CD4-positive, alpha-beta T cell (primary cell): ENCODE measurements at regions not wholly inside any gene's neighbourhood (a gene's known extent, or its start where the extent isn't known, plus 50 kb on each side); places are given as distances from the start of the nearest gene placed in this dataset.

Experiments used
- ATAC-seq: fragments of 200-7000 bp; cut with Tn5 transposase; one replicate; pipeline ENCODE4 v1.10.0; 2022; ENCODE audit warnings: mild to moderate bottlenecking; ENCODE audit not compliant: poor library complexity
- CTCF ChIA-PET: fragments of 350-600 bp; sonication (Branson Sonifier 250); formaldehyde crosslinking; loops from one replicate; lab custom pipeline; 2021; ENCODE audit warnings: antibody characterized with exemption, inconsistent platforms; lab: Charles Lee
- POLR2A ChIA-PET: fragments of 350-600 bp; sonication (Branson Sonifier 250); formaldehyde crosslinking; loops from one replicate; lab custom pipeline; 2021; ENCODE audit warnings: antibody characterized with exemption, inconsistent platforms; lab: Charles Lee
- DNase-seq, 14 experiments: peaks; one replicate each; pipeline ENCODE4 v3.0.0-alpha.2; 2013 to 2020; ENCODE audit warnings: mixed read lengths in 2 of 14
- H3K27ac ChIP-seq, 2 donors: one replicate each; pipeline versions ENCODE4 v1.5.1 to v1.7.0; 2013; ENCODE audit warnings: low read length in 2 of 2, low read depth in 1 of 2, mild to moderate bottlenecking in 1 of 2
- H3K27me3 ChIP-seq, 2 experiments: 1 replicate in 1 of 2; 2 replicates in 1 of 2; pipeline versions ENCODE4 v1.6.1 to v1.7.0; 2013; ENCODE audit warnings: low read length in 2 of 2, control low read depth in 1 of 2, mild to moderate bottlenecking in 1 of 2, moderate library complexity in 1 of 2; ENCODE audit not compliant: insufficient read depth in 2 of 2, control insufficient read depth in 1 of 2
- H3K36me3 ChIP-seq: one replicate; pipeline ENCODE4 v1.6.1; 2013; ENCODE audit warnings: low read length, control low read depth; ENCODE audit not compliant: insufficient read depth
- H3K4me1 ChIP-seq: one replicate; pipeline ENCODE4 v1.6.1; 2013; ENCODE audit warnings: low read length, control low read depth; ENCODE audit not compliant: insufficient read depth
- H3K4me3 ChIP-seq: one replicate; pipeline ENCODE4 v1.5.1; 2013; ENCODE audit warnings: mild to moderate bottlenecking, low read length, moderate library complexity
- H3K9me3 ChIP-seq, 2 experiments: 1 replicate in 1 of 2; 2 replicates in 1 of 2; pipeline versions ENCODE4 v1.6.1 to v1.7.0; 2013; ENCODE audit warnings: low read length in 2 of 2, mild to moderate bottlenecking in 2 of 2, control low read depth in 1 of 2, moderate library complexity in 1 of 2; ENCODE audit not compliant: control insufficient read depth in 1 of 2, insufficient read depth in 1 of 2
- H3K27ac Mint-ChIP-seq: one replicate; pipeline ENCODE4 v1.8.0; 2020; ENCODE audit warnings: mixed read lengths
- H3K27me3 Mint-ChIP-seq: one replicate; pipeline ENCODE4 v1.8.0; 2021; ENCODE audit warnings: mixed read lengths
- H3K36me3 Mint-ChIP-seq: one replicate; pipeline ENCODE4 v1.8.0; 2021; ENCODE audit warnings: low read depth, mixed read lengths
- H3K4me1 Mint-ChIP-seq: one replicate; pipeline ENCODE4 v1.8.0; 2021; ENCODE audit warnings: low read depth, mixed read lengths
- H3K4me3 Mint-ChIP-seq: one replicate; pipeline ENCODE4 v1.8.0; 2020; ENCODE audit warnings: mild to moderate bottlenecking, mixed read lengths
- H3K9me3 Mint-ChIP-seq: one replicate; pipeline ENCODE4 v1.8.0; 2020; ENCODE audit warnings: mixed read lengths
- intact Hi-C, 2 experiments: fragments of 100-400 bp; cut with DNase I in 1 of 2; cut with micrococcal nuclease in 1 of 2; formaldehyde crosslinking; loops; one replicate each; pipeline versions ENCODE4 v1.15.1 to v1.9.0; 2023 to 2025; cut with DNase I, micrococcal nuclease
- TF ChIP-seq, protein P1 (sequence below): fragments of 200-600 bp; IDR thresholded peaks from one replicate; pipeline ENCODE4 v1.8.0; 2022; ENCODE audit warnings: antibody characterized with exemption, mild to moderate bottlenecking

- peaks cover 5% of the 10 kb centered on the region for H3K9me3 Mint-ChIP-seq
- H3K36me3 Mint-ChIP-seq, result no peaks in the 10 kb centered on the region
- DNase-seq, result no peak
- intact Hi-C loops, result no loop called here
- TF ChIP-seq, protein P1, sequence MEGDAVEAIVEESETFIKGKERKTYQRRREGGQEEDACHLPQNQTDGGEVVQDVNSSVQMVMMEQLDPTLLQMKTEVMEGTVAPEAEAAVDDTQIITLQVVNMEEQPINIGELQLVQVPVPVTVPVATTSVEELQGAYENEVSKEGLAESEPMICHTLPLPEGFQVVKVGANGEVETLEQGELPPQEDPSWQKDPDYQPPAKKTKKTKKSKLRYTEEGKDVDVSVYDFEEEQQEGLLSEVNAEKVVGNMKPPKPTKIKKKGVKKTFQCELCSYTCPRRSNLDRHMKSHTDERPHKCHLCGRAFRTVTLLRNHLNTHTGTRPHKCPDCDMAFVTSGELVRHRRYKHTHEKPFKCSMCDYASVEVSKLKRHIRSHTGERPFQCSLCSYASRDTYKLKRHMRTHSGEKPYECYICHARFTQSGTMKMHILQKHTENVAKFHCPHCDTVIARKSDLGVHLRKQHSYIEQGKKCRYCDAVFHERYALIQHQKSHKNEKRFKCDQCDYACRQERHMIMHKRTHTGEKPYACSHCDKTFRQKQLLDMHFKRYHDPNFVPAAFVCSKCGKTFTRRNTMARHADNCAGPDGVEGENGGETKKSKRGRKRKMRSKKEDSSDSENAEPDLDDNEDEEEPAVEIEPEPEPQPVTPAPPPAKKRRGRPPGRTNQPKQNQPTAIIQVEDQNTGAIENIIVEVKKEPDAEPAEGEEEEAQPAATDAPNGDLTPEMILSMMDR, result no peak
- no peaks in the 10 kb centered on the region for H3K36me3 ChIP-seq
- no peak overlapping the region for H3K27ac ChIP-seq
- H3K4me1 ChIP-seq, result no peaks in the 10 kb centered on the region
- peaks cover 2 to 15% of the 10 kb centered on the region in 2 experiments for H3K9me3 ChIP-seq
- H3K27me3 ChIP-seq, result no peaks in the 10 kb centered on the region
- H3K4me3 ChIP-seq, result no peak overlapping the region
- H3K27ac Mint-ChIP-seq, result no peak overlapping the region
- ATAC-seq, result no peak
- no peaks in the 10 kb centered on the region for H3K4me1 Mint-ChIP-seq
- no peak overlapping the region for H3K4me3 Mint-ChIP-seq
- ChIA-PET POLR2A (no interaction called here), CTCF (no interaction called here)
- no peaks in the 10 kb centered on the region for H3K27me3 Mint-ChIP-seq
Measured at GRCh38 chr7:67470256-67470751, 473.7 kb downstream of the TYW1 start.

DNA sequence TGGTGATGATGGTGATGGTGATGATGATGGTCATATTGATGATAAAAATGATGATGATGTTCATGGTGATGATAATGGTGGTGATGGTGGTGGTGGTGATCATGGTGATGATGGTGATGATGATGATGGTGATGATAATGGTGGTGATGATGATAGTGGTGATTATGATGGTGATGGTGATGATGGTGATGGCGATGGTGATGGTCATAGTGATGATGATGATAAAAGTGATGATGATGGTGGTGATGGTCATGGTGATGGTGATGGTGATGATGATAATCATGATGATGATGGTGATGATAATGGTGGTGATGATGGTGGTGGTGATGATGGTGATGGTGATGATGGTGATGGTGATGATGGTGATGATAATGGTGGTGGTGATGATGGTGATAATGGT is 478.7 kb downstream of the TYW1 start:
- ChIA-PET CTCF (no interaction called here), POLR2A (no interaction called here)
- Histone ChIP-seq H3K9me3 (peaks cover 4 to 7% of the 10 kb centered on the region in 2 experiments), H3K4me3 (no peak overlapping the region), H3K27ac (no peak overlapping the region), H3K27me3 (no peaks in the 10 kb centered on the region), H3K4me1 (no peaks in the 10 kb centered on the region), H3K36me3 (no peaks in the 10 kb centered on the region)
- H3K27me3 Mint-ChIP-seq, result no peaks in the 10 kb centered on the region
- H3K36me3 Mint-ChIP-seq, result no peaks in the 10 kb centered on the region
- TF ChIP-seq, protein P1, result no peak
- DNase-seq, result no peak
- H3K27ac Mint-ChIP-seq, result no peak overlapping the region
- H3K4me3 Mint-ChIP-seq, result no peak overlapping the region
- ATAC-seq, result no peak
- H3K4me1 Mint-ChIP-seq, result no peaks in the 10 kb centered on the region
- intact Hi-C loops, result no loop called here
- H3K9me3 Mint-ChIP-seq, result peaks cover 3% of the 10 kb centered on the region

DNA sequence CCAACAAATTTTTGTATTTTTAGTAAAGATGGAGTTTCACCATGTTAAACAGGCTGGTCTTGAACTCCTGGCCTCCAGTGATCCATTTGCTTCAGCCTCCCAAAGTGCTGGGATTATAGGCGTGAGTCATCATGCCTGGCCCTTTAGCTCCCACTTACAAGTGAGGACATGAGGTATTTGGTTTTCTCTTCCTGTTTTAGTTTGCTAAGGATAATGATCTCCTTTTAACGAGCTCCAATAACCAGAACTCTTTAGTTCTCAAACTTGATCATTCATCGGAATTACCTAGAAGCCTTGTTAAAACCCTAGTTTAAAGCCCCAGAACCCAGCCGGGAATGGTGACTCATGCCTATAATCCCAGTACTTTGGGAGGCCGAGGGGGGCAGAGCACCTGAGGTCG is 481.4 kb downstream of the TYW1 start:
- H3K27me3 Mint-ChIP-seq, result no peaks in the 10 kb centered on the region
- no peak overlapping the region for H3K4me3 Mint-ChIP-seq
- no peak for ATAC-seq
- H3K36me3 ChIP-seq, result no peaks in the 10 kb centered on the region
- no peaks in the 10 kb centered on the region for H3K4me1 ChIP-seq
- no peaks in the 10 kb centered on the region for H3K36me3 Mint-ChIP-seq
- DNase-seq, result no peak
- no peak overlapping the region for H3K27ac Mint-ChIP-seq
- H3K27ac ChIP-seq, result no peak overlapping the region
- peaks cover 3% of the 10 kb centered on the region for H3K9me3 Mint-ChIP-seq
- H3K27me3 ChIP-seq, result peaks cover 0 to 2% of the 10 kb centered on the region in 2 experiments
- peaks cover 0 to 4% of the 10 kb centered on the region in 2 experiments for H3K9me3 ChIP-seq
- intact Hi-C loops, result no loop called here
- CTCF ChIA-PET, result no interaction called here
- no peaks in the 10 kb centered on the region for H3K4me1 Mint-ChIP-seq
- H3K4me3 ChIP-seq, result no peak overlapping the region
- TF ChIP-seq, protein P1, result no peak
- POLR2A ChIA-PET, result no interaction called here
